ENCODE measurements at regions not wholly inside any gene's neighbourhood (a gene's known extent, or its start where the extent isn't known, plus 50 kb on each side); places are given as distances from the start of the nearest gene placed in this dataset.

GRCh38 chr5:158022837-158023236, 163.9 kb upstream of the CLINT1 start:
- no peak for DNase-seq (ENCODE audit: low read depth)

GRCh38 chr5:158022393-158022792, 163.4 kb upstream of the CLINT1 start:
- DNase-seq (ENCODE audit: low read depth) = no peak

DNA sequence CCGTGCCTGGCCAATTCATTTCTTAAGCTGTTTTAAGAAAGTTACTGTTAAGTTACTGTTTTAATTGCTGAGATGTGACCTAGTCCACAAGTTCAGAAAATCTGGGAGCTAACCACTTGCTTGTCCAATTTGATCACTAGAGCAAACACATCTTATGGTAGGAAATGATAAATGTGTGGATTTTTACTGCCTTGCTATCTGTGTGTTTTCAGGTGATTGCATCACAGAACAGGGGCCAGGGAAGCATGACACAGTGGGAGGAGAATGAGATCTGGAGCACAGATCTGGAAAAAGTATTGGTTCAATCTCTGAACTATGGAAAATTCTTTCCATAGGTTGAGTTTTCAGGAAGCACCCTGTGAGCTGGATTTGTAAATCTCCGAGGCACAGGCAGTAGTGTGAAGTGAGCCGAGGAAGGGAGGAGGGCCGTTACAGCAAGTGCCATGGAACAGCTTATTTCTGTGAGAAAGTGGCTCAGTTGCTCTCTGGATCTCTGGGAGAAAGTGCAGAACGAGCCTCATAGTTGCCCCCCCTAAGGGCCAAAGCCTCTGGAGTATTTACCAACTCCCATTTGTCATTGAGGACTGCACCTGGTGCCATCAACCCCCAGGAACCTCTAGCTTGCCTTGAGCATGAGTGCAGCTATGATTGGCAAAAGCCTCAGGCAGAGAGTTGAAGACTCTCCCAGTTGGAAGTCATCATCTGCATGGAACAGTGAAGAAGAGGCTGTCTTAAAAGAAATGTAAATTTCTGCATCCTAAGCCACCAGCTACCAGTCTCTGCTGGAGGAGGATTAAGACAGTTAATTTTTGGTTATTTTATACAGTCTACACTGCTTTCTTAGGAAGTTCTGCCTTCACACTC, 161.8 kb upstream of the CLINT1 start:
- DNase-seq (ENCODE audit: low read depth) = no peak

DNA sequence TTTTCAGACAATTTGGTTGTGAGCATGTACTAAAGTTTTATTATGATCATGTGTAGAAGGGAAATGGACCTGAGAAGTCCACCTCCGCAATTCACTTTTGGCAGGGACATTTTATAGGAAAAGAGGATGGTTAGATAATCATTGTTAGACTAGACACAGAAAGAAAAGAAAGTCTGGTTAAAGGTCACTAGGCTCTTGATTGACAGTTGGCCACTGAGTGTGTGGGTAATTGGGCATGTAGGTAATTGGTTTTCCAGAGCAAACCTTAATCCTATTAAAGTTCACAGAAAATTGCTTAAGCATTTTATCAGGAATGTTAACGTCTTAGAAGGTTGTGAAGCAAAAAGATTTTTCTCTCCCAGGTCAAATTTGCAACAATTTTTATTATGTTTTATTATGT, 158.5 kb upstream of the CLINT1 start:
- DNase-seq (ENCODE audit: low read depth) = no peak

DNA sequence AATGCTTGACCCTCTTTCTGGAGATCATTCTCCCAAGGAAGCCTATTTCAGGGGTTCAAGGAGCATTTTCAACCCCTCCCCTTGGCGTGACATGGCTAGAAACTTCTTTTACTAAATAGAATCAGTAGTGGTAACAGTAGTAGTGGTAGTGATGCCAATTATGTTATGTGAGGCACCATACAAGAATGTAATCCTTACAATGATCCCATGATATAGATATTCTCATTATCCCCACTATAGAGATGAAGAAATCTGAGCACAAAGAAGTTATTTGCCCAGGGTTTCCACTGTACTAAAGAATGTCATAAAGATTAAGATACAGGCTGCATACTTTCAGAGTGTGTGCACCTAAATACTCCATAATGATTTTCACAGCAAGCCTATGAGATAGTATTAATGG, 155.4 kb upstream of the CLINT1 start:
- no peak for DNase-seq (ENCODE audit: low read depth)

- no peak for DNase-seq (ENCODE audit: low read depth)
Measured at GRCh38 chr5:158013939-158014338, 155.0 kb upstream of the CLINT1 start.

DNA sequence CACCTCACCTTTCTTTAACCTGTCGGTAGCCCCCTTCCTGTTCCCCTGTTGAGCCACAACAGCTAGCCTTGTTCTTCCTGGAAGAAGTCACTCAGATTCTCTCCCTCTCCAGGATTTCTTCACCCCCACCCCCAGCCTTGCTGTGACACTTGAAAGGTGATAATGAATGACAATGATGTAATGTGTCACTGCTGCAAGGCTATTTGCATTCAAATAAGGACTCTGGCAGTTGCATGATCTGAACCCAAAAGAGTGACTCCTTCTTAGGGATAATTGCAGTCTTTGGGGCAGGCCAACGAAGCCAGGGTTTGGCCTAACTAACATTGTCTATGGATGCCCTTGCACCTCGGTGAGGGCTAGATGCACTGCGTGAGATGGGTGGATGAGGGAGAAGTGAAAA, 154.4 kb upstream of the CLINT1 start:
- no peak for DNase-seq (ENCODE audit: low read depth)

GRCh38 chr5:158011422-158011821, 152.5 kb upstream of the CLINT1 start:
- DNase-seq (ENCODE audit: low read depth) = no peak

- DNase-seq (ENCODE audit: low read depth) = no peak
Measured at GRCh38 chr5:158010831-158011230, 151.9 kb upstream of the CLINT1 start.

GRCh38 chr5:158007336-158007735, 148.4 kb upstream of the CLINT1 start:
- DNase-seq (ENCODE audit: low read depth) = no peak

GRCh38 chr5:157999696-158000095, 140.8 kb upstream of the CLINT1 start:
- DNase-seq (ENCODE audit: low read depth) = no peak

- no peak for DNase-seq (ENCODE audit: low read depth)
Measured at GRCh38 chr5:157997991-157998504, 139.1 kb upstream of the CLINT1 start.

DNA sequence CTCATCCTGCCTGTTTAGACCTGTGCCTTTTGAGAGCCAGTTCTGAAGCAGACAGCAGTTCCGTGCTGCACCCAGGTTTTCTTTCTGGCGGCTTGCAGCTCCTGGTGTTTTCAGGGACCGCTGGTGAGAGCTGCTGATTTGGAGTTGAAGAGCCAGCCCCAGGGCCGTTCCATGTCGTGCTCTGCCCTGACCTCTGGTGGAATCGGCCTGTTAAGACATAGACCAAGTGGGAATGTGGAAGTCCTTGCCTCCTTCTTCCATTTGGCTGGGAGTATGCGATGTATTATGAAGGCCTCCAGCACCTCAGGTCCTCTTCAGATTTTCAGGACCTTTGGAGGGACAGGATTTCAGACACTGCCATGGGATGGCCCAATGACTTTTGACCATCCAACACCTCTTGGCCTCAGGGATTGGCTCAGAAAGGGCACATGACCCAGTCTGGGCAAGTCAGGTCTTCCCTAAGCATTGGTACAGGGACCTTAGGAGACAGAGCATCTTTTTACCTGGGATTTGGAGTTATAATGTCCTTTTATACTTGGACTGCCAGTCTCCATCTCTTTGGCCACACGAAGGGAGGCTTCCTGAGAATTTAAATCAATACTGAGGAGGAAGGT, 136.1 kb upstream of the CLINT1 start:
- DNase-seq (ENCODE audit: low read depth) = peak; percentile 14

GRCh38 chr5:157993986-157994691, 135.2 kb upstream of the CLINT1 start:
- DNase-seq (ENCODE audit: low read depth) = no peak

GRCh38 chr5:157993201-157993600, 134.3 kb upstream of the CLINT1 start:
- DNase-seq (ENCODE audit: low read depth) = no peak

- DNase-seq (ENCODE audit: low read depth) = no peak
Measured at GRCh38 chr5:157990583-157991181, 131.7 kb upstream of the CLINT1 start.

DNA sequence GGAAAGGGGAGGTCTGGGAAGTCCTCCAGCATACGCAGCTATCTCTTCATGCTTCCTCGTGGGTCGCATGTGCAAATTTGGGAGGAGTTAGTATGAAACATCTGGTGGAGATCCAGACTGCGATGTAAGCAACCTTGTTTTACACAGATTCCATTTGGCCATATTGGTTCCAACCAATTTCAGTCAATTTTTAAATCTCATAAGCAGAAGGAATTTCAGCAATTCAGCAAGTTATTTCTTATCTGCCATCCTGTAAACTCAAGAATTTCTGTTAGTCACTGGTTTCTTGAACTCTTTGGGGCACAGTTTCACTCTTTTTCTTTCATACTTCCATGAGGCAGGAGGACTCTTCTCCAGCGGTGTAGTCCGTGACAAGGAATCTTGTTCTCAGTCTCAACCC, 130.4 kb upstream of the CLINT1 start:
- no peak for DNase-seq (ENCODE audit: low read depth)

DNA sequence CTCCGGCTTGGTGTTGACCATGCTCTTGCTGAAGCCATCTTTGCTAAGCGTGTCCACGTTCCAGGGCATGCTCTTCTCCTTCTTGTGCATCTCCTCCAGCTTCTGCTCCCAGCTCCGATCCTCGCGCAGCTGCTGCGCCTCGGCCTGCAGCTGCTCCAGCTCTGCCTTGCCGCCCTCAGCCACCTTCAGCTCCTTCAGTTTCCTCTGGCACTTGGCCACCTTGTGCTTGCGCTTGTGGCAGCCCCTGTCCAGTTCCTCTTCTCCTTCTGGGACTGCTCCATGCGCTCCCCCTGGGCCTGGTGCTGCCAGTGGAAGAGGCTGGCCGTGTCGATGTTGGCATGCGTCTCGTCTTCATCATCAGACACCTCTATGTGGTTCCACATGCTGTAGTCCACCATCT, 128.3 kb upstream of the CLINT1 start:
- DNase-seq (ENCODE audit: low read depth) = no peak

DNA sequence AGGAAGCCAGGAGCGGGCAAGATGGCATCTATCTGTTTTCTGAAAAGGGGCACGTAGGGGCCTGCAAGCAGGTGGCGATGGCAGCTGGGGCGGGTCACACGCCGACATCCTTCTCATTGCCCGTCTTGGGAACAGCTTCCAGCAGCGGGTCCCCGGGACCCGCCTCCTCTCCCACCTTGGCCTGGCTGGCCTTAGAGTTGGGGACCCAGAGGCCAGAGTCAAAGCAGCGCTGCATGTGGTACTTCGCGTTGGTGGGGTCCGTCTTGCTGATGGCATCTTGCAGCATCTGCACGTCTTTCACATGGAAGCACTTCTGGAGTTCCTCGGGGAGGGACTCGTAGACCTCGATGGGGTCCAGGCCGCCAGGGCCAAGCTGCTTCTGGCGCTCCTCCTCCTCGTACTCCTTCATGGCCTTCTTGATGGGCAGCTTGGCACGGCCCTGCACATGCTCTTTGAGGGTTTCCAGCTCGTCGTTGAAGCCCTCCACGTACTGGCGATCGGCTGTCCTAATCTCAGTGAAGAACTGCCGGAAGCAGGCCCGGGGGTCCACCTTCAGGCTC, 127.6 kb upstream of the CLINT1 start:
- DNase-seq (ENCODE audit: low read depth) = no peak

DNA sequence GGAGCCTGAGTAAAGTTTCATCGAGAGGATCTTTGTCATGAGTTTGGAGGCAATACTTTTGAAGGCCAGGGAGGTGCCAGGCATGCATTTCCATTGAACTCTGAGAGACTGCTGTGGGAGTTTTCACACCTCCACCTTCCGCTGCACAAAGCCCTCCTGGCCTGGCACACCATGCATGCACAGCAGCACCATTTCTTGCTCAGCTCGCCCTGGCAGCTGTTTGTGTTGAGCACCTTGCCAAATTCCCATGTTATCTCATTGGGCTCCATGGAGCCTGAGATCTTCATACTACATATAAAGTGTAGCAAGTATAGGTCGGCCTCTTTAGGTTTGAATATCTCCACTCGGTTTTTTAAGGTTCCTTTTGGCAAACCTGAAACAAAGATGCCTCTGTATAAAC, 125.7 kb upstream of the CLINT1 start:
- DNase-seq (ENCODE audit: low read depth) = no peak

DNA sequence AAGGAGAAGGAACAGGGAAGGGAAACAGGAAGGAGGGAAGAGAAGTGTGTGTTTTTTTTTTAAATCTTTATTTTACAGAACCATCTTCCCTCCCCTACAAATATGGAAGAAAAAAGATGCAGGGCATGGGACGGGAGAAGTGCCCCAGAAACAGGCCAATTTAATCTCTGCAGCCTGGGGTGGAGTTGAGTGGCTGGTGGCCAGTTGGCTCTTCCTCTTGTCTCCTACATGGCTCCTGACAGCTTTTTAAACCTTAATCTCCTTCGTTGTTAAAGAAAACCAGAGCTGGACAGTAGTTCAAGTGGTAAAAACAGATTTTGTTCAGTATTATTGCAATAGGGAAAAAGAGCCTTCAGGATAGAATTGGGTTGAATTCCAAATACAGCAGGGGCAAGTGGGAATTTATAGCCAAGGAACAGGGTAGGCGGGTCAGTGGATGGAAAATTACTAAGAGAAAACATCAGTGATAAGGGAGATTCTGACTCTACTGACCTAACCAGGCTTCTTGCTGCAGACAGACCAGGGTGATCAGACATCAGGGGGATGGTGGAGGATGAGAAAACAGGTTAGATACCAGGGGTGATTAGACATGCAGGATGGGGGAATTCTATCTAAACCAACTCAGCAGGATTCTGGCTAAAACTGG, 125.1 kb upstream of the CLINT1 start:
- DNase-seq (ENCODE audit: low read depth) = no peak

GRCh38 chr5:157978061-157978460, 119.1 kb upstream of the CLINT1 start:
- DNase-seq (ENCODE audit: low read depth) = no peak
